ENCODE measurements at regions not wholly inside any gene's neighbourhood (a gene's known extent, or its start where the extent isn't known, plus 50 kb on each side); places are given as distances from the start of the nearest gene placed in this dataset.
"Not testable (repeated sequence)": the region's sequence is repeated elsewhere in the genome, so short reads cannot be mapped to it uniquely, and the experiment has no call there.

- peak in 1 of 3 experiments; percentile 23 for DNase-seq
Observed at GRCh38 chr2:66013456-66013855, 421.5 kb upstream of the MEIS1 start.

- no peak for DNase-seq
Observed at GRCh38 chr2:66003931-66004330, 431.0 kb upstream of the MEIS1 start.

GRCh38 chr2:66001538-66001937, 433.4 kb upstream of the MEIS1 start:
- DNase-seq, result peak in 1 of 3 experiments; percentile 8

- DNase-seq, result no peak
Observed at GRCh38 chr2:66000901-66001300, 434.0 kb upstream of the MEIS1 start.

- peak in 2 of 3 experiments; percentile 49 to 81 for DNase-seq
Observed at GRCh38 chr2:65999796-66000195, 435.1 kb upstream of the MEIS1 start.

GRCh38 chr2:65999103-65999502, 435.8 kb upstream of the MEIS1 start:
- peak; percentile 9 to 55 (median 37) for DNase-seq

GRCh38 chr2:65997961-65998360, 437.0 kb upstream of the MEIS1 start:
- no peak for DNase-seq

GRCh38 chr2:65992198-65992554, 442.7 kb upstream of the MEIS1 start:
- DNase-seq, result no peak

- peak; percentile 28 to 95 (median 63) for DNase-seq
Observed at GRCh38 chr2:65991381-65992197, 443.3 kb upstream of the MEIS1 start.

GRCh38 chr2:65985986-65986385, 448.9 kb upstream of the MEIS1 start:
- DNase-seq, result no peak

GRCh38 chr2:65980531-65980930, 454.4 kb upstream of the MEIS1 start:
- DNase-seq, result no peak

- no peak for DNase-seq
Observed at GRCh38 chr2:65979446-65979845, 455.5 kb upstream of the MEIS1 start.

- DNase-seq, result no peak
Observed at GRCh38 chr2:65974067-65974723, 460.7 kb upstream of the MEIS1 start.

GRCh38 chr2:65969161-65969560, 465.8 kb upstream of the MEIS1 start:
- DNase-seq, result no peak

GRCh38 chr2:65963303-65963702, 471.6 kb upstream of the MEIS1 start:
- DNase-seq, result not testable (repeated sequence)

GRCh38 chr2:65960953-65961352, 474.0 kb upstream of the MEIS1 start:
- no peak for DNase-seq

- DNase-seq, result peak in 2 of 3 experiments; percentile 17 to 56
Observed at GRCh38 chr2:65957886-65958285, 477.0 kb upstream of the MEIS1 start.

- DNase-seq, result no peak
Observed at GRCh38 chr2:65957454-65957853, 477.5 kb upstream of the MEIS1 start.

GRCh38 chr2:65955259-65955658, 479.7 kb upstream of the MEIS1 start:
- DNase-seq, result no peak

- no peak for DNase-seq
Observed at GRCh38 chr2:65952966-65953761, 481.8 kb upstream of the MEIS1 start.

GRCh38 chr2:65944213-65944612, 490.7 kb upstream of the MEIS1 start:
- DNase-seq, result no peak

GRCh38 chr2:65943099-65943786, 491.7 kb upstream of the MEIS1 start:
- no peak for DNase-seq

- no peak for DNase-seq
Observed at GRCh38 chr2:65940856-65941255, 494.1 kb upstream of the MEIS1 start.
